ENCODE measurements at regions not wholly inside any gene's neighbourhood (a gene's known extent, or its start where the extent isn't known, plus 50 kb on each side); places are given as distances from the start of the nearest gene placed in this dataset.

- TF ChIP-seq HMGXB4 (CRISPR knock-in tag; IDR thresholded peaks at IDR 0.05) (no peak), PHTF2 (CRISPR knock-in tag; IDR thresholded peaks at IDR 0.05) (no peak), ZFPM2 (CRISPR knock-in tag; IDR thresholded peaks at IDR 0.05) (no peak), NR3C1 (CRISPR knock-in tag; IDR thresholded peaks at IDR 0.05) (no peak), ELF2 (CRISPR knock-in tag; IDR thresholded peaks at IDR 0.05) (no peak), PHF21A (IDR thresholded peaks at IDR 0.05; ENCODE audit: borderline replicate concordance, low read depth) (no peak), ZBTB8A (IDR thresholded peaks at IDR 0.05; ENCODE audit: partially characterized antibody) (no peak)
Measured at GRCh38 chr6:120039664-120040063, 690.1 kb upstream of the MAN1A1 start (continued).

- H3K4me1 ChIP-seq (replicated peaks in 1 of 2; ENCODE audit: control insufficient read depth in 2 of 2, insufficient read depth in 2 of 2, low read length in 2 of 2) = no peaks in the 10 kb centered on the region
- CTCF ChIA-PET (ENCODE audit: low intra/inter-chr PET ratio) = no interaction called here
- no peak for FAIRE-seq
Measured at GRCh38 chr6:120031837-120032236, 682.3 kb upstream of the MAN1A1 start.

More at GRCh38 chr6:120031837-120032236, 682.3 kb upstream of the MAN1A1 start:
- BruUV-seq (replicated peaks) = no TSS peak
- in situ Hi-C loops (cut with MboI) (no loop called here), intact Hi-C loops (cut with micrococcal nuclease) (no loop called here)
- H4K20me1 ChIP-seq (replicated peaks; ENCODE audit: control insufficient read depth, insufficient read depth, low read length) = no peaks in the 10 kb centered on the region
- ATAC-seq = no peak
- POLR2A ChIA-PET = no interaction called here
- no peaks in the 10 kb centered on the region for H3K79me2 ChIP-seq (ENCODE audit: control insufficient read depth, insufficient read depth, low read length)
- WGBS (ENCODE audit: insufficient coverage, low coverage, missing lambda C conversion rate) = 5% methylated on average over 2 of the region's 2 CpGs
- no peaks in the 10 kb centered on the region for H3K9me1 ChIP-seq (ENCODE audit: control insufficient read depth, insufficient read depth, low read length)
- H3K4me3 ChIP-seq = no peak overlapping the region
- H2AFZ ChIP-seq (ENCODE audit: low read depth, low read length) = no peak overlapping the region
- TF ChIP-seq ZNF232 (CRISPR knock-in tag; IDR thresholded peaks at IDR 0.05) = no peak
- no peak for TF ChIP-seq RBM17 (IDR thresholded peaks at IDR 0.05; ENCODE audit: borderline replicate concordance, low read depth, low read length)
- no peak for TF ChIP-seq MXD1 (CRISPR knock-in tag; IDR thresholded peaks at IDR 0.05; ENCODE audit: borderline replicate concordance, poor library complexity, severe bottlenecking)
- TF ChIP-seq SIN3A (IDR thresholded peaks at IDR 0.05; ENCODE audit: borderline replicate concordance in 2 of 2, control insufficient read depth in 1 of 2, low read depth in 2 of 2, low read length in 2 of 2) = no peak
- TF ChIP-seq CHD1 (IDR thresholded peaks at IDR 0.05; ENCODE audit: low read length) = no peak
- TF ChIP-seq MITF (IDR thresholded peaks at IDR 0.05) = no peak
- no peak for TF ChIP-seq HIVEP1 (CRISPR knock-in tag; IDR thresholded peaks at IDR 0.05)
- TF ChIP-seq XRCC4 (IDR thresholded peaks at IDR 0.05; ENCODE audit: extremely low read depth, insufficient read depth, insufficient read length) = no peak
- no peak for TF ChIP-seq ZNF436 (CRISPR knock-in tag; IDR thresholded peaks at IDR 0.05)
- no peak for TF ChIP-seq KLF6 (CRISPR knock-in tag; IDR thresholded peaks at IDR 0.05; ENCODE audit: borderline replicate concordance)
- TF ChIP-seq RBM34 (IDR thresholded peaks at IDR 0.05; ENCODE audit: borderline replicate concordance, insufficient read depth, low read length) = no peak
- no peak for TF ChIP-seq RFX7 (CRISPR knock-in tag; IDR thresholded peaks at IDR 0.05)
- no peak overlapping the region for H3K4me2 ChIP-seq (ENCODE audit: insufficient read depth, low read length)
- no peak overlapping the region for H3K27ac ChIP-seq (ENCODE audit: extremely low read depth, low read depth, low read length)
- H3K9me3 ChIP-seq (replicated peaks; ENCODE audit: control insufficient read depth, insufficient read depth, low read depth, low read length) = no peaks in the 10 kb centered on the region
- H3K27me3 ChIP-seq (ENCODE audit: control insufficient read depth in 2 of 2, insufficient read depth in 2 of 2, low read length in 2 of 2) = no peaks in the 10 kb centered on the region
- no peak for DNase-seq (ENCODE audit: extremely low read depth in 1 of 4, low spot score in 3 of 4)
- H3K9ac ChIP-seq (ENCODE audit: insufficient read depth in 1 of 2, low read depth in 2 of 2, low read length in 2 of 2) = no peak overlapping the region
- no peaks in the 10 kb centered on the region for H3K36me3 ChIP-seq (ENCODE audit: control insufficient read depth, insufficient read depth, low read length)
